HL-60/S4 treated with phorbol 12-myristate 13-acetate at 8.2 ng/mL for 4 days and 3 days (cell line): ENCODE measurements at regions not wholly inside any gene's neighbourhood (a gene's known extent, or its start where the extent isn't known, plus 50 kb on each side); places are given as distances from the start of the nearest gene placed in this dataset.

ENCODE experiments used
- in situ Hi-C: fragments of 300-500 bp; cut with MboI; formaldehyde crosslinking; loops from 2 replicates; pipeline ENCODE4 v1.15.0; 2022; ENCODE audit warnings: low sequenced_read_pairs

GRCh38 chr2:162908567-162908966, 70.0 kb upstream of the KCNH7 start:
- in situ Hi-C loops, result no loop called here

- in situ Hi-C loops, result no loop called here
Observed at GRCh38 chr2:162890690-162891311, 52.2 kb upstream of the KCNH7 start.

GRCh38 chr2:162888652-162889051, 50.1 kb upstream of the KCNH7 start:
- in situ Hi-C loops, result no loop called here
